Stimulated activated CD8-positive, alpha-beta memory T cell treated with anti-CD3 and anti-CD28 coated beads, Interleukin-12 subunit alpha, Interleukin-12 subunit beta, amount 100 ng/mL, for 24 hours (primary cell): ENCODE measurements at regions not wholly inside any gene's neighbourhood (a gene's known extent, or its start where the extent isn't known, plus 50 kb on each side); places are given as distances from the start of the nearest gene placed in this dataset.

Experiments
- DNase-seq: peaks from one replicate; pipeline ENCODE4 v3.0.0-alpha.2; 2020; ENCODE audit errors: extremely low read depth

GRCh38 chr17:77684803-77685798 is 273.4 kb upstream of the TNRC6C start:
- no peak for DNase-seq

- DNase-seq: no peak
These were observed 272.5 kb upstream of the TNRC6C start for GRCh38 chr17:77685881-77686486.

GRCh38 chr17:77686903-77687302 is 271.6 kb upstream of the TNRC6C start:
- DNase-seq: no peak

- no peak for DNase-seq
These were observed 271.1 kb upstream of the TNRC6C start for GRCh38 chr17:77687417-77687816.

GRCh38 chr17:77687921-77688320 is 270.6 kb upstream of the TNRC6C start:
- no peak for DNase-seq

- no peak for DNase-seq
These were observed 270.1 kb upstream of the TNRC6C start for GRCh38 chr17:77688369-77688768.

- DNase-seq: no peak
These were observed 268.0 kb upstream of the TNRC6C start for GRCh38 chr17:77690271-77691161.

- DNase-seq: no peak
These were observed 267.1 kb upstream of the TNRC6C start for GRCh38 chr17:77691216-77692085.

GRCh38 chr17:77692571-77693161 is 265.8 kb upstream of the TNRC6C start:
- DNase-seq: no peak

GRCh38 chr17:77693301-77693700 is 265.2 kb upstream of the TNRC6C start:
- DNase-seq: no peak

GRCh38 chr17:77693776-77694175 is 264.7 kb upstream of the TNRC6C start:
- no peak for DNase-seq

GRCh38 chr17:77694391-77695363 is 263.8 kb upstream of the TNRC6C start:
- no peak for DNase-seq

GRCh38 chr17:77695386-77695785 is 263.1 kb upstream of the TNRC6C start:
- DNase-seq: no peak

GRCh38 chr17:77696151-77696720 is 262.3 kb upstream of the TNRC6C start:
- no peak for DNase-seq

GRCh38 chr17:77696721-77697460 is 261.6 kb upstream of the TNRC6C start:
- no peak for DNase-seq

- no peak for DNase-seq
These were observed 260.8 kb upstream of the TNRC6C start for GRCh38 chr17:77697480-77698400.

GRCh38 chr17:77698903-77699623 is 259.4 kb upstream of the TNRC6C start:
- no peak for DNase-seq
